GM23338 (cell line): ENCODE measurements at regions not wholly inside any gene's neighbourhood (a gene's known extent, or its start where the extent isn't known, plus 50 kb on each side); places are given as distances from the start of the nearest gene placed in this dataset.

Experiments
- ATAC-seq: fragments of 200-7000 bp; cut with Tn5 transposase; 3 replicates; pipeline ENCODE4 v1.9.1; 2020
- DNase-seq: peaks from one replicate; pipeline ENCODE4 v3.0.0-alpha.2; 2015; ENCODE audit warnings: low spot score
- H2AFZ ChIP-seq: fragments of 200-600 bp; sonication (generic); 2 replicates; pipeline ENCODE4 v1.8.0; 2016; ENCODE audit warnings: antibody characterized with exemption, mild to moderate bottlenecking, moderate library complexity
- H3F3A ChIP-seq: fragments of 200-600 bp; sonication (generic); replicated peaks from 2 replicates; pipeline ENCODE4 v1.8.0; 2017; ENCODE audit warnings: antibody characterized with exemption, mixed run types, low read depth
- H3K27ac ChIP-seq: fragments of 200-600 bp; sonication (generic); 2 replicates; pipeline ENCODE4 v1.6.1; 2016; ENCODE audit warnings: low read depth
- H3K27me3 ChIP-seq: fragments of 200-600 bp; sonication (generic); 2 replicates; pipeline ENCODE4 v1.8.0; 2016; ENCODE audit warnings: mild to moderate bottlenecking, mixed run types, moderate library complexity; ENCODE audit not compliant: insufficient read depth
- H3K36me3 ChIP-seq: fragments of 200-600 bp; sonication (generic); 2 replicates; pipeline ENCODE4 v1.8.0; 2016; ENCODE audit warnings: mild to moderate bottlenecking; ENCODE audit not compliant: insufficient read depth
- H3K4me1 ChIP-seq: fragments of 200-600 bp; sonication (generic); 2 replicates; pipeline ENCODE4 v1.8.0; 2016; ENCODE audit warnings: mild to moderate bottlenecking, moderate library complexity; ENCODE audit not compliant: insufficient read depth
- H3K4me2 ChIP-seq: fragments of 200-600 bp; sonication (generic); 2 replicates; pipeline ENCODE4 v1.7.1; 2017; ENCODE audit warnings: mixed run types
- H3K4me3 ChIP-seq: fragments of 200-600 bp; sonication (generic); 2 replicates; pipeline ENCODE4 v1.6.1; 2016; ENCODE audit warnings: mixed run types
- H3K79me2 ChIP-seq: fragments of 200-600 bp; sonication (generic); replicated peaks from 2 replicates; pipeline ENCODE4 v1.8.0; 2017; ENCODE audit warnings: mild to moderate bottlenecking; ENCODE audit not compliant: insufficient read depth
- H3K9me2 ChIP-seq: fragments of 200-600 bp; sonication (generic); 2 replicates; pipeline ENCODE4 v1.8.0; 2017; ENCODE audit not compliant: insufficient read depth
- H4K20me1 ChIP-seq: fragments of 200-600 bp; sonication (generic); replicated peaks from 2 replicates; pipeline ENCODE4 v1.8.0; 2017; ENCODE audit warnings: mild to moderate bottlenecking; ENCODE audit not compliant: insufficient read depth
- H3K27ac Mint-ChIP-seq: 2 replicates; pipeline ENCODE4 v1.8.0; 2020; ENCODE audit warnings: inconsistent platforms, mild to moderate bottlenecking, moderate library complexity, mixed read lengths
- H3K27me3 Mint-ChIP-seq: 3 replicates; pipeline ENCODE4 v1.8.0; 2022; ENCODE audit warnings: low read depth, mild to moderate bottlenecking, moderate library complexity, mixed read lengths, inconsistent platforms; ENCODE audit not compliant: insufficient read depth, poor library complexity
- H3K36me3 Mint-ChIP-seq: 3 replicates; pipeline ENCODE4 v1.8.0; 2021; ENCODE audit warnings: low read depth, mild to moderate bottlenecking, inconsistent platforms, moderate library complexity, mixed read lengths
- H3K4me1 Mint-ChIP-seq: 3 replicates; pipeline ENCODE4 v1.8.0; 2020; ENCODE audit warnings: mild to moderate bottlenecking, inconsistent platforms, mixed read lengths
- H3K4me3 Mint-ChIP-seq: 3 replicates; pipeline ENCODE4 v1.8.0; 2021; ENCODE audit warnings: moderate library complexity, mild to moderate bottlenecking, inconsistent platforms, mixed read lengths
- H3K9me3 Mint-ChIP-seq: 3 replicates; pipeline ENCODE4 v1.8.0; 2020; ENCODE audit warnings: moderate library complexity, mild to moderate bottlenecking, inconsistent platforms, mixed read lengths
- CREB1 ChIP-seq: fragments of 250-450 bp; sonication (Bioruptor Pico); IDR thresholded peaks from 2 replicates; pipeline ENCODE4 v1.5.0; 2020; ENCODE audit warnings: low read depth, mild to moderate bottlenecking, moderate library complexity
- ETS1 ChIP-seq: IDR thresholded peaks from 2 replicates; pipeline ENCODE4 v1.6.1; 2016; ENCODE audit warnings: antibody characterized with exemption
- EZH2 ChIP-seq: fragments of 200-600 bp; sonication (generic); IDR thresholded peaks from one replicate; pipeline ENCODE4 v1.8.0; 2017; ENCODE audit warnings: antibody characterized with exemption, mild to moderate bottlenecking, low read depth; ENCODE audit not compliant: unreplicated experiment
- EZH2phosphoT487 ChIP-seq: fragments of 200-600 bp; sonication (generic); IDR thresholded peaks from one replicate; pipeline ENCODE4 v1.8.1; 2018; ENCODE audit warnings: antibody characterized with exemption; ENCODE audit not compliant: unreplicated experiment
- JUNB ChIP-seq: IDR thresholded peaks from one replicate; pipeline ENCODE4 v1.6.1; 2016; ENCODE audit warnings: antibody characterized with exemption; ENCODE audit not compliant: unreplicated experiment
- NANOG ChIP-seq: IDR thresholded peaks from 2 replicates; pipeline ENCODE4 v1.6.1; 2016; ENCODE audit warnings: antibody characterized with exemption, borderline replicate concordance
- POLR2AphosphoS5 ChIP-seq: IDR thresholded peaks from 2 replicates; pipeline ENCODE4 v1.6.1; 2016; ENCODE audit warnings: antibody characterized with exemption, low read depth
- STAT1 ChIP-seq: IDR thresholded peaks from one replicate; pipeline ENCODE4 v1.6.1; 2016; ENCODE audit warnings: antibody characterized with exemption; ENCODE audit not compliant: unreplicated experiment
- ZNF114 ChIP-seq: fragments of 250-450 bp; sonication (Bioruptor Pico); IDR thresholded peaks from 2 replicates; pipeline ENCODE4 v1.5.0; 2020; ENCODE audit warnings: mild to moderate bottlenecking, moderate library complexity
- ZNF331 ChIP-seq: fragments of 250-450 bp; sonication (Bioruptor Pico); IDR thresholded peaks from 2 replicates; pipeline ENCODE4 v1.5.0; 2020; ENCODE audit warnings: low read depth, mild to moderate bottlenecking, moderate library complexity
- TF ChIP-seq, protein P1 (sequence below), 2 experiments: fragments of 200-600 bp in 1 of 2; sonication (generic) in 1 of 2; conservative IDR thresholded peaks; 2 replicates each; pipeline versions ENCODE4 v1.5.1 to v1.6.1; 2016 to 2017; ENCODE audit warnings: antibody characterized with exemption in 2 of 2, low read depth in 2 of 2, mild to moderate bottlenecking in 2 of 2, moderate library complexity in 1 of 2
- TF ChIP-seq, protein P2 (sequence below): IDR thresholded peaks from one replicate; pipeline ENCODE4 v1.6.1; 2018; ENCODE audit warnings: antibody characterized with exemption; ENCODE audit not compliant: unreplicated experiment
- TF ChIP-seq, protein P3 (sequence below): fragments of 250-450 bp; sonication (Bioruptor Pico); IDR thresholded peaks from 2 replicates; pipeline ENCODE4 v1.5.0; 2020; ENCODE audit warnings: mild to moderate bottlenecking, moderate library complexity

GRCh38 chr15:97463696-97464095, 496.8 kb upstream of the ARRDC4 start:
- no peaks in the 10 kb centered on the region for H3K27me3 ChIP-seq
- no peaks in the 10 kb centered on the region for H4K20me1 ChIP-seq
- no peaks in the 10 kb centered on the region for H3K27me3 Mint-ChIP-seq
- H3K4me3 Mint-ChIP-seq = no peak overlapping the region
- H3K36me3 Mint-ChIP-seq = no peaks in the 10 kb centered on the region
- H3K4me1 Mint-ChIP-seq = peaks cover 3% of the 10 kb centered on the region; the same call in 1 of the 3 replicates
- H3K27ac ChIP-seq = no peak overlapping the region
- no peak for DNase-seq
- no peak overlapping the region for H3K4me2 ChIP-seq
- no peak for ATAC-seq
- no peak overlapping the region for H3K4me3 ChIP-seq
- H3K9me2 ChIP-seq = no peaks in the 10 kb centered on the region
- no peak overlapping the region for H2AFZ ChIP-seq
- H3K27ac Mint-ChIP-seq = no peak overlapping the region
- TF ChIP-seq ZNF331 (CRISPR knock-in tag) (no peak), JUNB (no peak), EZH2 (no peak), STAT1 (no peak), CREB1 (no peak), ETS1 (no peak), POLR2AphosphoS5 (no peak), NANOG (no peak), ZNF114 (CRISPR knock-in tag) (no peak), EZH2phosphoT487 (no peak)
- TF ChIP-seq, protein P1, sequence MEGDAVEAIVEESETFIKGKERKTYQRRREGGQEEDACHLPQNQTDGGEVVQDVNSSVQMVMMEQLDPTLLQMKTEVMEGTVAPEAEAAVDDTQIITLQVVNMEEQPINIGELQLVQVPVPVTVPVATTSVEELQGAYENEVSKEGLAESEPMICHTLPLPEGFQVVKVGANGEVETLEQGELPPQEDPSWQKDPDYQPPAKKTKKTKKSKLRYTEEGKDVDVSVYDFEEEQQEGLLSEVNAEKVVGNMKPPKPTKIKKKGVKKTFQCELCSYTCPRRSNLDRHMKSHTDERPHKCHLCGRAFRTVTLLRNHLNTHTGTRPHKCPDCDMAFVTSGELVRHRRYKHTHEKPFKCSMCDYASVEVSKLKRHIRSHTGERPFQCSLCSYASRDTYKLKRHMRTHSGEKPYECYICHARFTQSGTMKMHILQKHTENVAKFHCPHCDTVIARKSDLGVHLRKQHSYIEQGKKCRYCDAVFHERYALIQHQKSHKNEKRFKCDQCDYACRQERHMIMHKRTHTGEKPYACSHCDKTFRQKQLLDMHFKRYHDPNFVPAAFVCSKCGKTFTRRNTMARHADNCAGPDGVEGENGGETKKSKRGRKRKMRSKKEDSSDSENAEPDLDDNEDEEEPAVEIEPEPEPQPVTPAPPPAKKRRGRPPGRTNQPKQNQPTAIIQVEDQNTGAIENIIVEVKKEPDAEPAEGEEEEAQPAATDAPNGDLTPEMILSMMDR (conservative IDR thresholded peaks at IDR 0.05; ENCODE audit: low read depth in 2 of 2) = no peak
- TF ChIP-seq, protein P2, sequence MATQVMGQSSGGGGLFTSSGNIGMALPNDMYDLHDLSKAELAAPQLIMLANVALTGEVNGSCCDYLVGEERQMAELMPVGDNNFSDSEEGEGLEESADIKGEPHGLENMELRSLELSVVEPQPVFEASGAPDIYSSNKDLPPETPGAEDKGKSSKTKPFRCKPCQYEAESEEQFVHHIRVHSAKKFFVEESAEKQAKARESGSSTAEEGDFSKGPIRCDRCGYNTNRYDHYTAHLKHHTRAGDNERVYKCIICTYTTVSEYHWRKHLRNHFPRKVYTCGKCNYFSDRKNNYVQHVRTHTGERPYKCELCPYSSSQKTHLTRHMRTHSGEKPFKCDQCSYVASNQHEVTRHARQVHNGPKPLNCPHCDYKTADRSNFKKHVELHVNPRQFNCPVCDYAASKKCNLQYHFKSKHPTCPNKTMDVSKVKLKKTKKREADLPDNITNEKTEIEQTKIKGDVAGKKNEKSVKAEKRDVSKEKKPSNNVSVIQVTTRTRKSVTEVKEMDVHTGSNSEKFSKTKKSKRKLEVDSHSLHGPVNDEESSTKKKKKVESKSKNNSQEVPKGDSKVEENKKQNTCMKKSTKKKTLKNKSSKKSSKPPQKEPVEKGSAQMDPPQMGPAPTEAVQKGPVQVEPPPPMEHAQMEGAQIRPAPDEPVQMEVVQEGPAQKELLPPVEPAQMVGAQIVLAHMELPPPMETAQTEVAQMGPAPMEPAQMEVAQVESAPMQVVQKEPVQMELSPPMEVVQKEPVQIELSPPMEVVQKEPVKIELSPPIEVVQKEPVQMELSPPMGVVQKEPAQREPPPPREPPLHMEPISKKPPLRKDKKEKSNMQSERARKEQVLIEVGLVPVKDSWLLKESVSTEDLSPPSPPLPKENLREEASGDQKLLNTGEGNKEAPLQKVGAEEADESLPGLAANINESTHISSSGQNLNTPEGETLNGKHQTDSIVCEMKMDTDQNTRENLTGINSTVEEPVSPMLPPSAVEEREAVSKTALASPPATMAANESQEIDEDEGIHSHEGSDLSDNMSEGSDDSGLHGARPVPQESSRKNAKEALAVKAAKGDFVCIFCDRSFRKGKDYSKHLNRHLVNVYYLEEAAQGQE = no peak
- TF ChIP-seq, protein P3, sequence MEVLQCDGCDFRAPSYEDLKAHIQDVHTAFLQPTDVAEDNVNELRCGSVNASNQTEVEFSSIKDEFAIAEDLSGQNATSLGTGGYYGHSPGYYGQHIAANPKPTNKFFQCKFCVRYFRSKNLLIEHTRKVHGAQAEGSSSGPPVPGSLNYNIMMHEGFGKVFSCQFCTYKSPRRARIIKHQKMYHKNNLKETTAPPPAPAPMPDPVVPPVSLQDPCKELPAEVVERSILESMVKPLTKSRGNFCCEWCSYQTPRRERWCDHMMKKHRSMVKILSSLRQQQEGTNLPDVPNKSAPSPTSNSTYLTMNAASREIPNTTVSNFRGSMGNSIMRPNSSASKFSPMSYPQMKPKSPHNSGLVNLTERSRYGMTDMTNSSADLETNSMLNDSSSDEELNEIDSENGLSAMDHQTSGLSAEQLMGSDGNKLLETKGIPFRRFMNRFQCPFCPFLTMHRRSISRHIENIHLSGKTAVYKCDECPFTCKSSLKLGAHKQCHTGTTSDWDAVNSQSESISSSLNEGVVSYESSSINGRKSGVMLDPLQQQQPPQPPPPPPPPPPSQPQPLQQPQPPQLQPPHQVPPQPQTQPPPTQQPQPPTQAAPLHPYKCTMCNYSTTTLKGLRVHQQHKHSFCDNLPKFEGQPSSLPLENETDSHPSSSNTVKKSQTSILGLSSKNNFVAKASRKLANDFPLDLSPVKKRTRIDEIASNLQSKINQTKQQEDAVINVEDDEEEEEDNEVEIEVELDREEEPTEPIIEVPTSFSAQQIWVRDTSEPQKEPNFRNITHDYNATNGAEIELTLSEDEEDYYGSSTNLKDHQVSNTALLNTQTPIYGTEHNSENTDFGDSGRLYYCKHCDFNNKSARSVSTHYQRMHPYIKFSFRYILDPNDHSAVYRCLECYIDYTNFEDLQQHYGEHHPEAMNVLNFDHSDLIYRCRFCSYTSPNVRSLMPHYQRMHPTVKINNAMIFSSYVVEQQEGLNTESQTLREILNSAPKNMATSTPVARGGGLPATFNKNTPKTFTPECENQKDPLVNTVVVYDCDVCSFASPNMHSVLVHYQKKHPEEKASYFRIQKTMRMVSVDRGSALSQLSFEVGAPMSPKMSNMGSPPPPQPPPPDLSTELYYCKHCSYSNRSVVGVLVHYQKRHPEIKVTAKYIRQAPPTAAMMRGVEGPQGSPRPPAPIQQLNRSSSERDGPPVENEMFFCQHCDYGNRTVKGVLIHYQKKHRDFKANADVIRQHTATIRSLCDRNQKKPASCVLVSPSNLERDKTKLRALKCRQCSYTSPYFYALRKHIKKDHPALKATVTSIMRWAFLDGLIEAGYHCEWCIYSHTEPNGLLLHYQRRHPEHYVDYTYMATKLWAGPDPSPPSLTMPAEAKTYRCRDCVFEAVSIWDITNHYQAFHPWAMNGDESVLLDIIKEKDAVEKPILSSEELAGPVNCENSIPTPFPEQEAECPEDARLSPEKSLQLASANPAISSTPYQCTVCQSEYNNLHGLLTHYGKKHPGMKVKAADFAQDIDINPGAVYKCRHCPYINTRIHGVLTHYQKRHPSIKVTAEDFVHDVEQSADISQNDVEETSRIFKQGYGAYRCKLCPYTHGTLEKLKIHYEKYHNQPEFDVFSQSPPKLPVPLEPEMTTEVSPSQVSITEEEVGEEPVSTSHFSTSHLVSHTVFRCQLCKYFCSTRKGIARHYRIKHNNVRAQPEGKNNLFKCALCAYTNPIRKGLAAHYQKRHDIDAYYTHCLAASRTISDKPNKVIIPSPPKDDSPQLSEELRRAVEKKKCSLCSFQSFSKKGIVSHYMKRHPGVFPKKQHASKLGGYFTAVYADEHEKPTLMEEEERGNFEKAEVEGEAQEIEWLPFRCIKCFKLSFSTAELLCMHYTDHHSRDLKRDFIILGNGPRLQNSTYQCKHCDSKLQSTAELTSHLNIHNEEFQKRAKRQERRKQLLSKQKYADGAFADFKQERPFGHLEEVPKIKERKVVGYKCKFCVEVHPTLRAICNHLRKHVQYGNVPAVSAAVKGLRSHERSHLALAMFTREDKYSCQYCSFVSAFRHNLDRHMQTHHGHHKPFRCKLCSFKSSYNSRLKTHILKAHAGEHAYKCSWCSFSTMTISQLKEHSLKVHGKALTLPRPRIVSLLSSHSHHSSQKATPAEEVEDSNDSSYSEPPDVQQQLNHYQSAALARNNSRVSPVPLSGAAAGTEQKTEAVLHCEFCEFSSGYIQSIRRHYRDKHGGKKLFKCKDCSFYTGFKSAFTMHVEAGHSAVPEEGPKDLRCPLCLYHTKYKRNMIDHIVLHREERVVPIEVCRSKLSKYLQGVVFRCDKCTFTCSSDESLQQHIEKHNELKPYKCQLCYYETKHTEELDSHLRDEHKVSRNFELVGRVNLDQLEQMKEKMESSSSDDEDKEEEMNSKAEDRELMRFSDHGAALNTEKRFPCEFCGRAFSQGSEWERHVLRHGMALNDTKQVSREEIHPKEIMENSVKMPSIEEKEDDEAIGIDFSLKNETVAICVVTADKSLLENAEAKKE = no peak
- no peaks in the 10 kb centered on the region for H3K9me3 Mint-ChIP-seq
- no peaks in the 10 kb centered on the region for H3K79me2 ChIP-seq
- H3F3A ChIP-seq = no peaks in the 10 kb centered on the region
- H3K4me1 ChIP-seq = no peaks in the 10 kb centered on the region
- no peaks in the 10 kb centered on the region for H3K36me3 ChIP-seq
